PC-3 (cell line): ENCODE measurements at regions not wholly inside any gene's neighbourhood (a gene's known extent, or its start where the extent isn't known, plus 50 kb on each side); places are given as distances from the start of the nearest gene placed in this dataset.

Experiments
- ATAC-seq: fragments of 200-7000 bp; cut with Tn5 transposase; 2 replicates; pipeline ENCODE4 v1.9.1; 2020; ENCODE audit warnings: mild to moderate bottlenecking, moderate library complexity
- BruUV-seq: library from RNA; stranded (reverse); fragments of 400-500 nt; replicated peaks from 2 replicates; lab custom pipeline; 2021; lab: Mats Ljungman, UMichigan
- CTCF ChIA-PET: fragments of 300-600 bp; sonication (Branson Sonifier 250); formaldehyde crosslinking; loops from one replicate; lab custom pipeline; 2022; ENCODE audit warnings: antibody characterized with exemption; lab: Charles Lee
- POLR2A ChIA-PET: fragments of 300-600 bp; sonication (Branson Sonifier 250); formaldehyde crosslinking; loops from one replicate; lab custom pipeline; 2022; ENCODE audit warnings: antibody characterized with exemption; ENCODE audit not compliant: unreplicated experiment; lab: Charles Lee
- DNase-seq: peaks from one replicate; pipeline ENCODE4 v3.0.0-alpha.2; 2015
- H2AFZ ChIP-seq: fragments of 300-600 bp; sonication (generic); 2 replicates; pipeline ENCODE4 v1.6.0; 2016; ENCODE audit warnings: antibody characterized with exemption, low read length
- H3F3A ChIP-seq: fragments of 300-600 bp; sonication (generic); one replicate; pipeline ENCODE4 v1.6.0; 2017; ENCODE audit warnings: antibody characterized with exemption, low read length, control low read depth, mild to moderate bottlenecking; ENCODE audit not compliant: unreplicated experiment
- H3K27ac ChIP-seq: fragments of 300-600 bp; sonication (generic); 2 replicates; pipeline ENCODE4 v1.5.1; 2016; ENCODE audit warnings: mild to moderate bottlenecking, low read length
- H3K27me3 ChIP-seq: fragments of 300-600 bp; sonication (generic); 2 replicates; pipeline ENCODE4 v1.6.1; 2016; ENCODE audit warnings: low read length, mixed read lengths
- H3K36me3 ChIP-seq: fragments of 300-600 bp; sonication (generic); 2 replicates; pipeline ENCODE4 v1.6.1; 2016; ENCODE audit warnings: low read depth, mixed run types, low read length, mixed read lengths
- H3K4me1 ChIP-seq: fragments of 300-600 bp; sonication (generic); 2 replicates; pipeline ENCODE4 v1.5.1; 2016; ENCODE audit warnings: low read length; ENCODE audit not compliant: insufficient read depth
- H3K4me2 ChIP-seq: fragments of 300-600 bp; sonication (generic); 2 replicates; pipeline ENCODE4 v1.6.0; 2016; ENCODE audit warnings: low read length
- H3K4me3 ChIP-seq: fragments of 300-600 bp; sonication (generic); 2 replicates; pipeline ENCODE4 v1.5.1; 2016; ENCODE audit warnings: mild to moderate bottlenecking, low read length, mixed read lengths
- H3K79me2 ChIP-seq: fragments of 300-600 bp; sonication (generic); 2 replicates; pipeline ENCODE4 v1.6.1; 2017; ENCODE audit warnings: low read length, mixed read lengths
- H3K9ac ChIP-seq: fragments of 300-600 bp; sonication (generic); 2 replicates; pipeline ENCODE4 v1.6.0; 2016; ENCODE audit warnings: mild to moderate bottlenecking, low read length
- H3K9me2 ChIP-seq: fragments of 300-600 bp; sonication (generic); replicated peaks from 2 replicates; pipeline ENCODE4 v1.6.1; 2016; ENCODE audit warnings: mixed run types, low read length, mixed read lengths
- H3K9me3 ChIP-seq: fragments of 300-600 bp; sonication (generic); 2 replicates; pipeline ENCODE4 v1.6.1; 2016; ENCODE audit warnings: low read length, mixed read lengths
- H4K20me1 ChIP-seq: fragments of 300-600 bp; sonication (generic); 2 replicates; pipeline ENCODE4 v1.6.1; 2016; ENCODE audit warnings: low read length, mixed read lengths
- EZH2 ChIP-seq: fragments of 300-600 bp; sonication (generic); IDR thresholded peaks from one replicate; pipeline ENCODE4 v1.6.1; 2017; ENCODE audit warnings: antibody characterized with exemption, mild to moderate bottlenecking, low read length; ENCODE audit not compliant: unreplicated experiment
- EZH2phosphoT487 ChIP-seq: fragments of 300-600 bp; sonication (generic); IDR thresholded peaks from 2 replicates; pipeline ENCODE4 v1.6.1; 2018; ENCODE audit warnings: mild to moderate bottlenecking, antibody characterized with exemption, low read length, borderline replicate concordance
- intact Hi-C: fragments of 100-400 bp; cut with micrococcal nuclease; formaldehyde crosslinking; loops from 2 replicates; pipeline ENCODE4 v1.9.0; 2023
- TF ChIP-seq, protein P1 (sequence below): fragments of 300-600 bp; sonication (generic); conservative IDR thresholded peaks from 2 replicates; pipeline ENCODE4 v1.5.1; 2017; ENCODE audit warnings: antibody characterized with exemption, low read depth, mild to moderate bottlenecking, low read length

DNA sequence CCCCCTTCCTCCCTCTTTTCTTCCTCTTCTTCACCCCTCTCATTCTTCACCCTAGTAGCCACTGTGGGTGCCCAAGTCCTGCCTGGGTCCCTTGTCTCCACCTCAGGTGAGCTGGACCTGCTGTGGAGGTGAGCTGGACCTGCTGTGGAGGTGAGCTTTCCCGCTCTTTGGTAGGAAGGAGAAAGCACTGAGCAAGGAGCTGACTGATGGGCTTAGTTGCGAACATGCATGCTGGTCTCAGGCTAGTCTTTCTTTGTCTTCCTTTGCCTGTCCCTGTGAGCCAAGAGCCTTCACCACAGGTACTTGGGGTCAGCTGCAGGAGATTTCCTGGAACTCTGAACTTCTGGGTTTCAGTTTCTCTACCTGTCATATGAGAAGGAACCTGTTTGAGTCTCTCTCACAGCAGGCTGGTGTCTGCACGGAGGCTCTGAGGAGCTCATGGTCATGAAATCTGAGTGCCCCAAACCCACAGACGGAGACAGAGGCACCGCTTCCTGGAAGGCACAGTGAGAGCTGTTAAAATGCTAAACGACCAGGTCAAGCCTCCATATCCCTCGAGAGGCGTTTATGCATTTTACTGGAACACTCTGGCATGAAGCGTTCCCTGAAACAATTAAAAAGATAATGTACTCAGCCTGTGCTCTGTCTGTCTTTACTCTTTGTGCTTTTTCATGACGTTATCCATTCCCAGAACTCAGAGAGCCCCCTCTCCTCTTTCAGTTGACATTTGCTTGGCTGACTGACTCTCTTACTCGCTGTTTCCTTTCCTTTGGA lies 69.5 kb downstream of the RHOU start:
- ChIA-PET CTCF (interaction anchor here (0.6 kb wide), 1 partner anchor 296 kb away, joined by 4 read pairs; no protein-coding TSS in a partner anchor), POLR2A (no interaction called here)
- no peaks in the 10 kb centered on the region for H4K20me1 ChIP-seq

DNA sequence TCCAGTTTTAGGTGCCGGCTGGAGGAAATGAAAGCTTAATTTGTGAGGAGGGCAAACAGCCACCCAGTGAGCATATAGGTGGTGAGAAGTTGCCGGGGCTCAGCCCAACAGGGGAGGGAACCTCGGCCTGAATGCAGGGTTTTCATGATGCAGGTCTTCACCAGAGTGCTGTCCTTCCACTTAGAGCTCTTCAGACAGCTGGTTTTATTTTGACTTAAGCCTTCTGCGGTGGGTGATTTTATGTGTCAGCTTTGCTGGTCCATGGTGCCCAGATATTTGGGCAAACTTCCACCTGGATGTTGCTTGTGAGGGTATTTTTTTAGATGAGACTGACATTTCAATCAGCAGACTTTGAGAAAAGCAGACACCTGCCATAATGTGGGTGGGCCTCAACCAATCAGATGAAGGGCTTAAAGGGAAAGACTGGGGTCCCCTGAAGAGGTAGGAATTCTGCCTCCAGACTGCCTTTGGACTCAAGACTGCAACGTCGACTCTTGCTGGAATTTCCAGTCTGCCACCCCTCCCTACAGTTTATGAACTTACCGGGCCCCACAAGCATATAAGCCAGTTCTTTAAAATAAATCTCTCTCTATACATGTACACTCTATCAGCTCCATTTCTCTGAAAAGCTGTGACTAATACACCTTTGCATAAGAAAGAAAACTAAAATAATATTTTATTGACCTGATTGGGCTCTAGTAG lies 72.8 kb downstream of the RHOU start:
- Histone ChIP-seq H3K4me1 (no peaks in the 10 kb centered on the region), H4K20me1 (no peaks in the 10 kb centered on the region), H3K4me3 (no peak overlapping the region), H3F3A (no peaks in the 10 kb centered on the region), H3K9ac (no peak overlapping the region), H3K79me2 (no peaks in the 10 kb centered on the region), H3K9me2 (no peaks in the 10 kb centered on the region), H3K4me2 (no peak overlapping the region), H3K27me3 (peaks cover 35% of the 10 kb centered on the region), H3K9me3 (no peaks in the 10 kb centered on the region), H2AFZ (no peak overlapping the region), H3K27ac (no peak overlapping the region), H3K36me3 (no peaks in the 10 kb centered on the region)
- ATAC-seq (no peak), DNase-seq (no peak)
- BruUV-seq, result no TSS peak
- CTCF ChIA-PET, result no interaction called here
- intact Hi-C loops, result no loop called here
- TF ChIP-seq EZH2, result no peak
- POLR2A ChIA-PET, result no interaction called here

More for the DNA sequence above, 69.5 kb downstream of the RHOU start:
- intact Hi-C loops, result no loop called here
- no peak overlapping the region for H3K27ac ChIP-seq
- H2AFZ ChIP-seq, result no peak overlapping the region
- no peaks in the 10 kb centered on the region for H3K9me2 ChIP-seq
- H3K36me3 ChIP-seq, result no peaks in the 10 kb centered on the region
- no peak for DNase-seq
- H3K79me2 ChIP-seq, result no peaks in the 10 kb centered on the region
- no peaks in the 10 kb centered on the region for H3F3A ChIP-seq
- BruUV-seq, result no TSS peak
- no peak overlapping the region for H3K4me3 ChIP-seq
- no peaks in the 10 kb centered on the region for H3K9me3 ChIP-seq
- no peak for ATAC-seq
- peaks cover 45% of the 10 kb centered on the region for H3K27me3 ChIP-seq
- TF ChIP-seq EZH2 (no peak), EZH2phosphoT487 (no peak)
- TF ChIP-seq, protein P1, sequence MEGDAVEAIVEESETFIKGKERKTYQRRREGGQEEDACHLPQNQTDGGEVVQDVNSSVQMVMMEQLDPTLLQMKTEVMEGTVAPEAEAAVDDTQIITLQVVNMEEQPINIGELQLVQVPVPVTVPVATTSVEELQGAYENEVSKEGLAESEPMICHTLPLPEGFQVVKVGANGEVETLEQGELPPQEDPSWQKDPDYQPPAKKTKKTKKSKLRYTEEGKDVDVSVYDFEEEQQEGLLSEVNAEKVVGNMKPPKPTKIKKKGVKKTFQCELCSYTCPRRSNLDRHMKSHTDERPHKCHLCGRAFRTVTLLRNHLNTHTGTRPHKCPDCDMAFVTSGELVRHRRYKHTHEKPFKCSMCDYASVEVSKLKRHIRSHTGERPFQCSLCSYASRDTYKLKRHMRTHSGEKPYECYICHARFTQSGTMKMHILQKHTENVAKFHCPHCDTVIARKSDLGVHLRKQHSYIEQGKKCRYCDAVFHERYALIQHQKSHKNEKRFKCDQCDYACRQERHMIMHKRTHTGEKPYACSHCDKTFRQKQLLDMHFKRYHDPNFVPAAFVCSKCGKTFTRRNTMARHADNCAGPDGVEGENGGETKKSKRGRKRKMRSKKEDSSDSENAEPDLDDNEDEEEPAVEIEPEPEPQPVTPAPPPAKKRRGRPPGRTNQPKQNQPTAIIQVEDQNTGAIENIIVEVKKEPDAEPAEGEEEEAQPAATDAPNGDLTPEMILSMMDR, result no peak
- H3K9ac ChIP-seq, result no peak overlapping the region
- H3K4me1 ChIP-seq, result no peaks in the 10 kb centered on the region
- H3K4me2 ChIP-seq, result no peak overlapping the region

DNA sequence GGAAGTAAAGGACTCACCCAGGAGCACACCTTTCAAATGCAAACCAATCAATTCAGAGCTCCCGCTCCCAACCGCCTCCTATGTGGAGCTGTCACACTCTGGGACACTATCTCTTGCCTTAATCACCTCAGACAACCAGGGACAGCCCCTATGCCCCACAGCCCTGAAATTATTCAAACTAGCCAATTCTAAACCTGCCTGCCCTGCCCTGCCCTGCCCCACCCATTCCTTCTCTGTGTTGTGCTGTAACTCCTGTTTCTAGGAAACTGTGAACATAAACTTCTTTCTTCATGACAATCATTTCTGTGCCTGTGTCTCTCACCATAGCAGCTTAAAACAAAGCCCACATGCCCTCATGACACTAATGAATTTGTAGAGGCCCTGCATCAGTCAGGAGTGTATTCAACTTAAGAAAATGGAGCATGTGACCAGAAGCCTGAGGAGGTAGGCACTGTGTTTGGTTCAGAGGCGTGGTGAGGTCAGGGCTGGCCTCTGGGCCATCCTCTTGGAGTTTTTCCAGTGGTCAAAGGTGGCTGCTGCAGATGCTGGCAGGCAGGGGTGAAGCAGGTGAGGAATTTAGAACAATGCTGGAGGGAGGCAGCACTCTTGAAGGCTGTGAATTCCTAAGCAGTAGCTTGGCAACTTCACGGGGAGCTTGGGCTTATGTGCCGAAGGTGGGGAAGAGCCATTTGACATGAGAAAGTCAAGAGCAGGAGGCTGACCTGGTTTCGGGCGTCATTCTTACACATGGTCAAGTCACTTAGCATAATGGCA lies 74.5 kb downstream of the RHOU start:
- Histone ChIP-seq H3K36me3 (no peaks in the 10 kb centered on the region), H3K9me3 (no peaks in the 10 kb centered on the region), H3K4me1 (no peaks in the 10 kb centered on the region), H3K79me2 (no peaks in the 10 kb centered on the region), H3K9me2 (no peaks in the 10 kb centered on the region), H3F3A (no peaks in the 10 kb centered on the region), H2AFZ (no peak overlapping the region), H3K4me2 (no peak overlapping the region), H3K27ac (no peak overlapping the region), H3K27me3 (peaks cover 42% of the 10 kb centered on the region), H3K9ac (no peak overlapping the region), H3K4me3 (no peak overlapping the region), H4K20me1 (no peaks in the 10 kb centered on the region)
- no peak for TF ChIP-seq EZH2phosphoT487
- TF ChIP-seq, protein P1, result no peak
- TF ChIP-seq EZH2, result no peak
- CTCF ChIA-PET, result no interaction called here
- POLR2A ChIA-PET, result no interaction called here
- BruUV-seq, result no TSS peak
- peak; percentile 20; the same call in 1 of the 2 replicates for ATAC-seq
- no peak for DNase-seq
- intact Hi-C loops, result no loop called here
